GM12878 (cell line): ENCODE measurements at regions not wholly inside any gene's neighbourhood (a gene's known extent, or its start where the extent isn't known, plus 50 kb on each side); places are given as distances from the start of the nearest gene placed in this dataset.

Experiments used
- ATAC-seq: fragments of 200-7000 bp; cut with Tn5 transposase; 3 replicates; pipeline ENCODE4 v1.9.1; 2020; ENCODE audit warnings: mild to moderate bottlenecking, moderate library complexity
- BruUV-seq: library from RNA; stranded (reverse); fragments of 400-500 nt; replicated peaks from 2 replicates; lab custom pipeline; 2021; lab: Mats Ljungman, UMichigan
- CTCF ChIA-PET: fragments of 300-600 bp; sonication (Branson Sonifier 250); formaldehyde crosslinking; extraction: SDS; loops from one replicate; lab custom pipeline; 2021; ENCODE audit warnings: inconsistent platforms; lab: Yijun Ruan, JAX
- POLR2A ChIA-PET: fragments of 350-600 bp; formaldehyde crosslinking; extraction: SDS; loops from one replicate; lab custom pipeline; 2021; ENCODE audit warnings: inconsistent platforms; lab: Charles Lee
- RAD21 ChIA-PET: fragments of 300-600 bp; sonication (Branson Sonifier 250); formaldehyde crosslinking; loops from one replicate; lab custom pipeline; 2023; ENCODE audit warnings: antibody characterized with exemption; ENCODE audit not compliant: unreplicated experiment; lab: Charles Lee
- SMC1A ChIA-PET: fragments of 300-600 bp; sonication (Branson Sonifier 250); formaldehyde crosslinking; loops from one replicate; lab custom pipeline; 2023; ENCODE audit not compliant: unreplicated experiment, uncharacterized antibody; lab: Charles Lee
- DNase-seq: peaks from one replicate; pipeline ENCODE4 v3.0.0-alpha.2; 2011; ENCODE audit warnings: low read depth, low spot score
- FAIRE-seq: peaks from 3 replicates; lab custom pipeline; 2011; peaks lifted over from hg19 to GRCh38; lab: Jason Lieb, UNC
- H2AFZ ChIP-seq: 2 replicates; pipeline ENCODE4 v1.6.0; 2011; ENCODE audit warnings: low read depth, low read length, control low read depth; ENCODE audit not compliant: control insufficient read depth
- H3K27ac ChIP-seq: 2 replicates; pipeline ENCODE4 v1.5.1; 2011; ENCODE audit warnings: control low read depth; ENCODE audit not compliant: control insufficient read depth, insufficient read depth
- H3K27me3 ChIP-seq, 2 experiments: replicated peaks in 1 of 2; 2 replicates each; pipeline versions ENCODE4 v1.6.0 to v1.6.1; 2011; ENCODE audit warnings: low read length in 1 of 2; ENCODE audit not compliant: control insufficient read depth in 2 of 2, insufficient read depth in 2 of 2
- H3K36me3 ChIP-seq, 2 experiments: 2 replicates each; pipeline ENCODE4 v1.5.1; 2011; ENCODE audit warnings: low read length in 1 of 2; ENCODE audit not compliant: control insufficient read depth in 2 of 2, insufficient read depth in 2 of 2
- H3K4me1 ChIP-seq: 2 replicates; pipeline ENCODE4 v1.6.1; 2011; ENCODE audit warnings: mild to moderate bottlenecking, low read length, moderate library complexity, mixed read lengths; ENCODE audit not compliant: control insufficient read depth, insufficient read depth
- H3K4me2 ChIP-seq: 2 replicates; pipeline ENCODE4 v1.6.0; 2011; ENCODE audit warnings: control low read depth; ENCODE audit not compliant: control insufficient read depth, insufficient read depth
- H3K4me3 ChIP-seq: fragments of 200-600 bp; sonication (generic); 2 replicates; pipeline ENCODE4 v1.5.1; 2016
- H3K79me2 ChIP-seq: 2 replicates; pipeline ENCODE4 v1.6.0; 2011; ENCODE audit warnings: low read length; ENCODE audit not compliant: control insufficient read depth, insufficient read depth
- H3K9ac ChIP-seq: 2 replicates; pipeline ENCODE4 v1.8.0; 2011; ENCODE audit warnings: low read length, control low read depth, mixed read lengths; ENCODE audit not compliant: control insufficient read depth, insufficient read depth
- H3K9me3 ChIP-seq: replicated peaks from 3 replicates; pipeline ENCODE4 v1.5.1; 2011; ENCODE audit warnings: mild to moderate bottlenecking, low read length; ENCODE audit not compliant: control insufficient read depth, insufficient read depth
- H4K20me1 ChIP-seq: 2 replicates; pipeline ENCODE4 v1.6.0; 2011; ENCODE audit not compliant: control insufficient read depth, insufficient read depth
- BCL11A ChIP-seq: IDR thresholded peaks from 2 replicates; pipeline ENCODE4 v1.6.1; 2011; ENCODE audit warnings: low read depth, low read length
- BMI1 ChIP-seq: fragments of 450-650 bp; IDR thresholded peaks from 2 replicates; pipeline ENCODE4 v1.6.1; 2016; ENCODE audit warnings: mild to moderate bottlenecking, moderate library complexity, borderline replicate concordance
- FOS ChIP-seq: IDR thresholded peaks from 3 replicates; pipeline ENCODE4 v1.6.1; 2011; ENCODE audit warnings: borderline replicate concordance; ENCODE audit not compliant: insufficient read length; ENCODE audit errors: extremely low read depth
- GATAD2B ChIP-seq: fragments of 450-650 bp; conservative IDR thresholded peaks from 2 replicates; pipeline ENCODE4 v1.6.1; 2017; ENCODE audit warnings: low read depth, mild to moderate bottlenecking, moderate library complexity
- MAX ChIP-seq: IDR thresholded peaks from 2 replicates; pipeline ENCODE4 v1.6.1; 2012; ENCODE audit warnings: low read depth, low read length, improper control_type of control experiment
- MYB ChIP-seq: fragments of 150-350 bp; IDR thresholded peaks from 2 replicates; pipeline ENCODE4 v1.6.1; 2014; ENCODE audit warnings: mild to moderate bottlenecking, low read depth, low read length, borderline replicate concordance
- NFXL1 ChIP-seq: fragments of 450-650 bp; IDR thresholded peaks from 2 replicates; pipeline ENCODE4 v1.6.1; 2017; ENCODE audit warnings: antibody characterized with exemption, mild to moderate bottlenecking, borderline replicate concordance
- RFX5 ChIP-seq: IDR thresholded peaks from 2 replicates; pipeline ENCODE4 v1.6.1; 2011; ENCODE audit warnings: low read depth, low read length, improper control_type of control experiment
- SP1 ChIP-seq: IDR thresholded peaks from one replicate; pipeline ENCODE4 v1.6.1; 2011; ENCODE audit warnings: low read depth, low read length
- SREBF2 ChIP-seq: IDR thresholded peaks from 2 replicates; pipeline ENCODE4 v1.6.1; 2012; ENCODE audit warnings: mild to moderate bottlenecking, low read length
- STAT3 ChIP-seq: IDR thresholded peaks from 2 replicates; pipeline ENCODE4 v1.6.1; 2011; ENCODE audit warnings: low read depth, low read length, improper control_type of control experiment
- WGBS: methylation state at CpG from one replicate; pipeline ENCODE4 v1.1.6; 2016; ENCODE audit warnings: low lambda C conversion rate; ENCODE audit not compliant: insufficient replicate concordance, insufficient coverage; ENCODE audit errors: missing lambda C conversion rate; 5-methylcytosine and 5-hydroxymethylcytosine counted together
- in situ Hi-C: fragments of 300-500 bp; cut with MboI; formaldehyde crosslinking; loops from 9 replicates; pipeline ENCODE4 v1.14.3; 2018; ENCODE audit warnings: mixed read lengths
- intact Hi-C: fragments of 100-400 bp; cut with micrococcal nuclease; formaldehyde crosslinking; loops from one replicate; pipeline ENCODE4 v1.14.2; 2022; ENCODE audit not compliant: unreplicated experiment
- TF ChIP-seq, protein P1 (sequence below), 3 experiments: IDR thresholded peaks in 2 of 3; conservative IDR thresholded peaks in 1 of 3; 2 replicates each; pipeline ENCODE4 v1.5.1; 2011; ENCODE audit warnings: low read depth in 3 of 3, low read length in 3 of 3, mild to moderate bottlenecking in 3 of 3, control low read depth in 2 of 3, moderate library complexity in 2 of 3, inconsistent platforms in 1 of 3, mixed read lengths in 1 of 3; ENCODE audit not compliant: control insufficient read depth in 2 of 3, insufficient read depth in 1 of 3; ENCODE audit errors: extremely low read depth in 1 of 3
- TF ChIP-seq, protein P2 (sequence below): fragments of 450-650 bp; IDR thresholded peaks from 2 replicates; pipeline ENCODE4 v1.6.1; 2016; ENCODE audit warnings: mild to moderate bottlenecking, moderate library complexity, borderline replicate concordance

DNA sequence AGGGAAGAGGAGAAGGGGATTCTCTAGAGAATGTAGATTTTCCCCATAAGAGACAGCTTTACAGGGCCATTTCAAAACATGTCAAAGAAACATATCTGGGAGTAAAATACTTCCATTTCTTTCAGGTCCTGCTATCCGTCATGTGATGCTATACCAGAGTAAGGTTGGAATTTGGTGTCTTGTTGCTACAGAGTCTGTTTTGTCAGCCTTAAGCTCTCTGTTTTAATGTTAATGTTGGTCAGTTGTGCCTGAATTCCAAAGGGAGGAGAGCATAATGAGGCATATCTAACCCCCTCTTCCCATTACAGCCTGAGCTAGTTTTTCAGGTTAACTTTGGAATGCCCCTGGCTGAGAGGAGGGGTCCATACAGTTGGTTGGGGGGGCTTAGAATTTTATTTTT, 94.7 kb upstream of the CCDC71L start:
- RAD21 ChIA-PET: no interaction called here
- CTCF ChIA-PET: no interaction called here
- H3K9me3 ChIP-seq: no peaks in the 10 kb centered on the region
- H3K4me2 ChIP-seq: no peak overlapping the region
- BruUV-seq: no TSS peak
- POLR2A ChIA-PET: no interaction called here
- SMC1A ChIA-PET: interaction anchor here (0.7 to 1.3 kb wide), 2 partner anchors 8 to 10 kb away, joined by 3 read pairs; no protein-coding TSS in a partner anchor
- no peaks in the 10 kb centered on the region for H3K36me3 ChIP-seq
- in situ Hi-C loops: no loop called here
- ATAC-seq (no peak), FAIRE-seq (no peak), DNase-seq (no peak)
- no peak overlapping the region for H3K27ac ChIP-seq
- intact Hi-C loops: no loop called here
- no peak overlapping the region for H3K9ac ChIP-seq
- no peaks in the 10 kb centered on the region for H3K79me2 ChIP-seq
- H4K20me1 ChIP-seq: no peaks in the 10 kb centered on the region
- H2AFZ ChIP-seq: no peak overlapping the region
- H3K4me3 ChIP-seq: no peak overlapping the region
- no peak for TF ChIP-seq GATAD2B
- no peak for TF ChIP-seq MAX
- TF ChIP-seq BCL11A: no peak
- no peak for TF ChIP-seq RFX5
- no peak for TF ChIP-seq NFXL1
- TF ChIP-seq SP1: no peak
- TF ChIP-seq, protein P1, sequence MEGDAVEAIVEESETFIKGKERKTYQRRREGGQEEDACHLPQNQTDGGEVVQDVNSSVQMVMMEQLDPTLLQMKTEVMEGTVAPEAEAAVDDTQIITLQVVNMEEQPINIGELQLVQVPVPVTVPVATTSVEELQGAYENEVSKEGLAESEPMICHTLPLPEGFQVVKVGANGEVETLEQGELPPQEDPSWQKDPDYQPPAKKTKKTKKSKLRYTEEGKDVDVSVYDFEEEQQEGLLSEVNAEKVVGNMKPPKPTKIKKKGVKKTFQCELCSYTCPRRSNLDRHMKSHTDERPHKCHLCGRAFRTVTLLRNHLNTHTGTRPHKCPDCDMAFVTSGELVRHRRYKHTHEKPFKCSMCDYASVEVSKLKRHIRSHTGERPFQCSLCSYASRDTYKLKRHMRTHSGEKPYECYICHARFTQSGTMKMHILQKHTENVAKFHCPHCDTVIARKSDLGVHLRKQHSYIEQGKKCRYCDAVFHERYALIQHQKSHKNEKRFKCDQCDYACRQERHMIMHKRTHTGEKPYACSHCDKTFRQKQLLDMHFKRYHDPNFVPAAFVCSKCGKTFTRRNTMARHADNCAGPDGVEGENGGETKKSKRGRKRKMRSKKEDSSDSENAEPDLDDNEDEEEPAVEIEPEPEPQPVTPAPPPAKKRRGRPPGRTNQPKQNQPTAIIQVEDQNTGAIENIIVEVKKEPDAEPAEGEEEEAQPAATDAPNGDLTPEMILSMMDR (IDR thresholded peaks at IDR 0.05 in 2 of 3, conservative IDR thresholded peaks at IDR 0.05 in 1 of 3; ENCODE audit: control insufficient read depth in 2 of 3, extremely low read depth in 1 of 3, insufficient read depth in 1 of 3, low read depth in 3 of 3, low read length in 3 of 3): no peak
- TF ChIP-seq FOS: no peak
- TF ChIP-seq, protein P2, sequence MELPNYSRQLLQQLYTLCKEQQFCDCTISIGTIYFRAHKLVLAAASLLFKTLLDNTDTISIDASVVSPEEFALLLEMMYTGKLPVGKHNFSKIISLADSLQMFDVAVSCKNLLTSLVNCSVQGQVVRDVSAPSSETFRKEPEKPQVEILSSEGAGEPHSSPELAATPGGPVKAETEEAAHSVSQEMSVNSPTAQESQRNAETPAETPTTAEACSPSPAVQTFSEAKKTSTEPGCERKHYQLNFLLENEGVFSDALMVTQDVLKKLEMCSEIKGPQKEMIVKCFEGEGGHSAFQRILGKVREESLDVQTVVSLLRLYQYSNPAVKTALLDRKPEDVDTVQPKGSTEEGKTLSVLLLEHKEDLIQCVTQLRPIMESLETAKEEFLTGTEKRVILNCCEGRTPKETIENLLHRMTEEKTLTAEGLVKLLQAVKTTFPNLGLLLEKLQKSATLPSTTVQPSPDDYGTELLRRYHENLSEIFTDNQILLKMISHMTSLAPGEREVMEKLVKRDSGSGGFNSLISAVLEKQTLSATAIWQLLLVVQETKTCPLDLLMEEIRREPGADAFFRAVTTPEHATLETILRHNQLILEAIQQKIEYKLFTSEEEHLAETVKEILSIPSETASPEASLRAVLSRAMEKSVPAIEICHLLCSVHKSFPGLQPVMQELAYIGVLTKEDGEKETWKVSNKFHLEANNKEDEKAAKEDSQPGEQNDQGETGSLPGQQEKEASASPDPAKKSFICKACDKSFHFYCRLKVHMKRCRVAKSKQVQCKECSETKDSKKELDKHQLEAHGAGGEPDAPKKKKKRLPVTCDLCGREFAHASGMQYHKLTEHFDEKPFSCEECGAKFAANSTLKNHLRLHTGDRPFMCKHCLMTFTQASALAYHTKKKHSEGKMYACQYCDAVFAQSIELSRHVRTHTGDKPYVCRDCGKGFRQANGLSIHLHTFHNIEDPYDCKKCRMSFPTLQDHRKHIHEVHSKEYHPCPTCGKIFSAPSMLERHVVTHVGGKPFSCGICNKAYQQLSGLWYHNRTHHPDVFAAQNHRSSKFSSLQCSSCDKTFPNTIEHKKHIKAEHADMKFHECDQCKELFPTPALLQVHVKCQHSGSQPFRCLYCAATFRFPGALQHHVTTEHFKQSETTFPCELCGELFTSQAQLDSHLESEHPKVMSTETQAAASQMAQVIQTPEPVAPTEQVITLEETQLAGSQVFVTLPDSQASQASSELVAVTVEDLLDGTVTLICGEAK: no peak
- TF ChIP-seq MYB: no peak
- no peak for TF ChIP-seq SREBF2
- no peak for TF ChIP-seq BMI1
- no peak for TF ChIP-seq STAT3
- WGBS: 93% methylated on average over 1 of the region's 1 CpG
- no peaks in the 10 kb centered on the region for H3K27me3 ChIP-seq
- no peaks in the 10 kb centered on the region for H3K4me1 ChIP-seq
